NCI-H526 (cell line): ENCODE measurements at regions not wholly inside any gene's neighbourhood (a gene's known extent, or its start where the extent isn't known, plus 50 kb on each side); places are given as distances from the start of the nearest gene placed in this dataset.

Source experiments
- DNase-seq, 2 experiments: peaks; one replicate each; lab custom pipeline; 2025; lab: John Stamatoyannopoulos, UW

DNA sequence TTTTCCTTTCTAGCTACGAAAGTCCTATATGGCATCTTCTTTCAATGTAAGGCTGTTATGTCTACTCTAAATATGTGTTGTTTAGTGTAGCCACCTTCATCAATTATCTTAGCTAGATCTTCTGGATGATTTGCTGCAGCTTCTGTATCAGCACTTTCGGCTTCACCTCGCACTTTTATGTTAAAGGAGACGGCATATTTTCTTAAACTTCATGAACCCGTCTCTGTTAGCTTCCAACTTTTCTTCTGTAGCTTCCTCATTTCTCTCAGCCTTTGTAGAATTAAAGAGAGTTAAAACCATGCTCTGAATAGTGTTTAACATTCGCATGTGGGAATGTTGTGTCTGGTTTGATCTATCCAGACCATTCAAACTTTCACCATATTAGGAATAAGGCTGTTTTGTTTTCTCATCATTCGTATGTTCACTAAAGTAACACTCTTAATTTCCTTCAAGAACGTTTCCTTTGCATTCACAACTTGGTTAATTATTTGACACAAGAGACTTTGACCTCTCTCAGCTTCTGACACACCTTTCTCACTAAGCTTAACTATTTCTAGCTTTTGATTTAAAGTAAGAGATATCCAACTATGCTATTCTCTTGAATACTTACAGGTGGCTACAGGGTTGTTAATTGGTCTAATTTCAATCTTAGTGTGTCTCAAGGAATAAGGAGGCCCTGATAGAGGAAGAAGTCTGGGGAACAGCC lies 476.8 kb downstream of the GABRG1 start:
- no peak for DNase-seq

GRCh38 chr4:45640281-45640680 lies 483.6 kb downstream of the GABRG1 start:
- DNase-seq = no peak

- DNase-seq = no peak
These were observed 485.2 kb downstream of the GABRG1 start for GRCh38 chr4:45638641-45639040.

DNA sequence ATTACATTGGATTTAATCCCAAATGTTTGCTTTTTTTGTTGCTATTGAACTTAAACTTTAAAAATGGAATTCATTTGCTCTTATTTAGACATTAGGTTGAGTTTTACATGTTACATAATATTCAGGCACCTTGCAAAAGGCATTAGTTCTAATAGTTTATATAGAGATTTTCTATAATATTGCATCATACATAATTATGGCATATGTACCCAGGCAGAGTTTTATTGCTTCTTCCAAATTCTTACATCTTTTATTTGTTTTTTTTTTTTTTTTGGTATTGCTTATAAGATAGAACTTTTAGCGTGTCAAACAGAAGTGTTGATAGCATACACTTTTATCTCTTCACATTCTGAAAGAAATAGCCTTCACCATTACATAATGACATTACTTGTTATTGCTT lies 487.7 kb downstream of the GABRG1 start:
- no peak for DNase-seq

GRCh38 chr4:45629717-45630116 lies 494.1 kb downstream of the GABRG1 start:
- no peak for DNase-seq

GRCh38 chr4:45621971-45622370 lies 501.9 kb downstream of the GABRG1 start:
- no peak for DNase-seq

DNA sequence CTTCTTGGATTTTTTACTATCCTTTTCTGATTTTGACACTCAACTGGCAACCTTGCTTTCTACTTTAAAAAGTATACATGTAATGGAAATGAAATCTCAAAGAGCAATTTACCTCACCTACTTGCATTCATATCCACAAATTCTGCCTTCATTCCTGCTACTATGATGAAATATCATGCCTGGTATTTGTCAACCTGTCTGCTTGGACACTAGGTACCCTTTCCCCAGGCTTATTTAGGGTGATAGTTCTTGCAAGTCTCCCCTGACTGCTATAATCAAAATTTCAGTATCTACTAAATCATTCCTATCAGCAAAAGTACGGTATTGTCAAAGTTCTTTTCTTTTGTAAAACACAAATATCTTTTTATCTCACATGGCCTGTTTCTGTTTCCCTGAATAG lies 503.0 kb downstream of the GABRG1 start:
- DNase-seq = no peak

- no peak for DNase-seq
These were observed 527.3 kb downstream of the GABRG1 start for GRCh38 chr4:45596379-45597101.

- DNase-seq = no peak
These were observed 543.5 kb downstream of the GABRG1 start for GRCh38 chr4:45580334-45580733.

GRCh38 chr4:45578874-45579273 lies 545.0 kb downstream of the GABRG1 start:
- no peak for DNase-seq

DNA sequence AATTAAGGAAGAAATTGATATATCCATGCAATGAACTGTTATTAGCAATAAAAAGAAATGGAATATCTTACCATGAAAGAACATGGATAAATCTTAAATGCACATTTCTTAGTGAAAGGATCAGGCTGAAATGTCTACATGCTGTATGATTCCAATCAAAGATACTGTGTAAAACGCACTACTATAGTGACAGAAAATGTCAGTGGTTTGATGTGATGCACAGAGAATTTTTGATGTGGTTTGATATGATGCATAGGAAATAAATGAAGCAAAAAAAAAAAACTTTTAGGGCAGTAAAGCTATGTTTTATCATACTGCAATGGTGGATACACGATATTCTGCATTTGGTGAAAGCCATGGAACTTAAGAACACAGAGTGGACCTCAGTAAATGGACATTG lies 547.6 kb downstream of the GABRG1 start:
- DNase-seq = no peak

DNA sequence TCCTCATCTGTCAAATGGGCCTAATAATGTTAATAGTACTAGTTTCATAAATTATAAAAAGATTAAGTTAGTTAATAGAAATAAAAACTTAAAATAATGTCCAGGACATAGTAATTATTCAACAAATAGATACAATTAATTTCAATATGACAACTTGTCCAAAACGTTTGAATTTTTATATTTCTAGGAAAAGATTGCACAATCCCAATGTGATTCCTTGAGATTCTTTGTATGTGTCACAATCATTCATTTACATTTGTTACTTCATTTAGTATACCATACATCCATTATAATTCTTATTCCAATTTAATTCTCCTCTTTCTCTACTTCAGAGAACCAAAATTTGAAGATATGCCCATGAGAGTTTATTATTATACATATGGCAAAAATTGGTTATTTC lies 554.2 kb downstream of the GABRG1 start:
- DNase-seq = no peak

- no peak for DNase-seq
These were observed 555.2 kb downstream of the GABRG1 start for GRCh38 chr4:45568694-45569093.

DNA sequence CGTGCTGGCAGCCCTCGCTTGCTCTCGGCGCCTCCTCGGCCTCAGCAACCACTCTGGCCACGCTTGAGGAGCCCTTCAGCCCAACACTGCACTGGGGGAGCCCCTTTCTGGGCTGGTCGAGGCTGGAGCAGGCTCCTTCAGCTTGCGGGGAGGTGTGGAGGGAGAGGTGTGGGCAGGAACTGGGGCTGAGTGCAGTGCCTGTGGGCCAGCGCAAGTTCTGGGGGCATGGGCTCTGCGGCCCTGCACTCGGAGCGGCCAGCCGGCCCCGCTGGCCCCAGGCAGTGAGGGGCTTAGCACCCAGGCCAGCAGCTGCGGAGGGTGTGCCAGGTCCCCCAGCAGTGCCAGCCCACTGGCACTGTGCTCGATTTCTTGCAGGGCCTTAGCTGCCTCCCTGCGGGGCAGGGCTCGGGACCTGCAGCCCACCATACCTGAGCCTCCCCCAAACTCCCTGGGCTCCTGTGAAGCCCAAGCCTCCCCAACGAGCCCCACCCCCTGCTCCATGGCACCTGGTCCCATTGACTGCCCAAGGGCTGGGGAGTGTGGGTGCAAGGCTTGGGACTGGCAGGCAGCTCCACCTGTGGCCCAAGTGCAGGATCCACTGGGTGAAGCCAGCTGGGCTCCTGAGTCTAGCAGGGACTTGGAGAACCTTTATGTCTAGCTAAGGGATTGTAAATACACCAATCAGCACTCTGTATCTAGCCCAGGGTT lies 556.8 kb downstream of the GABRG1 start:
- no peak for DNase-seq

DNA sequence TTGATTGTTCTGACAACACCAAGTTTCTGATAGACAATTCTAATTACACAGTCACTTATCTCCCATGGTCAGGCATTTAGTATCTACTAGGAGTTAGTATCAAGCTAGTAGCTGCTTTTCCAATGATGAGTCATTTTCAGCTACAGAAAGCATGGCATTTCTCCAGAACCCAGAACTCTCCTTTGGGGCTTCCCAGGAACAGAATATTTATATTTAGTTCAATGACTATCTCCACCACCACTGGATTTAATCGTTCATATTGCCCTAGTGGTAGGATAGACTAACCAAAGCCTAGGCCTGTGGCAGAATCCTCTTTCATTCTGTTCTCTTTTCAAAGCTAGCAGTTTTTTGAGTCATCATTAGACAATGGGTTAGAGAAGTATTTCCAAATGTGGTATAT lies 569.4 kb downstream of the GABRG1 start:
- no peak for DNase-seq

DNA sequence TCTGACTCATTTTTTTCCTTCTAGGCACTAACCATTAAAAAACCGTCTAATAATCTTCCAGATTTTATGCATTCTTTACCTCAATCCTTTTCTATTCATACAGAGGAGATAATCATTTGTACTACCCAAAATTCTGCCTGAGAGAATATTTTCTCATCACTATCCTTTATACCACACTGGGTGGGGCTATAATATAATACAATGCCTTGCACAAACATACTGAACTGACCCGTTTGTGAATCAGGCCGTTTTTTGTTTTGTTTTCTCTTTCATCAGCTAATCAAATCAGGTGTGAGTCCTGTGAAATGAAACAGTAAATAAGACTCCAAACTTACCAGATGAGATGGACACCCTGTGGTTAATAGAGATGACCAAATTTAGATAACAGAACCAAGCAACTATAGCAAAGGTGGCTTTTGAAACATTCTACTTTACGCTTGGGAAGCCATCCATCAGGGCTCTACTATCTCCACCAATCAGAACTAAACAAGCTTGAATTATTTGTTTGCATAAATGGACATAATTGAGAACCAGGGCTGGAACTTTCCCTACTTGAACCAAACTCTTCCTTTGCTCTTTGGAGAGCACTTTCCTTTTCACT lies 573.0 kb downstream of the GABRG1 start:
- no peak for DNase-seq

DNA sequence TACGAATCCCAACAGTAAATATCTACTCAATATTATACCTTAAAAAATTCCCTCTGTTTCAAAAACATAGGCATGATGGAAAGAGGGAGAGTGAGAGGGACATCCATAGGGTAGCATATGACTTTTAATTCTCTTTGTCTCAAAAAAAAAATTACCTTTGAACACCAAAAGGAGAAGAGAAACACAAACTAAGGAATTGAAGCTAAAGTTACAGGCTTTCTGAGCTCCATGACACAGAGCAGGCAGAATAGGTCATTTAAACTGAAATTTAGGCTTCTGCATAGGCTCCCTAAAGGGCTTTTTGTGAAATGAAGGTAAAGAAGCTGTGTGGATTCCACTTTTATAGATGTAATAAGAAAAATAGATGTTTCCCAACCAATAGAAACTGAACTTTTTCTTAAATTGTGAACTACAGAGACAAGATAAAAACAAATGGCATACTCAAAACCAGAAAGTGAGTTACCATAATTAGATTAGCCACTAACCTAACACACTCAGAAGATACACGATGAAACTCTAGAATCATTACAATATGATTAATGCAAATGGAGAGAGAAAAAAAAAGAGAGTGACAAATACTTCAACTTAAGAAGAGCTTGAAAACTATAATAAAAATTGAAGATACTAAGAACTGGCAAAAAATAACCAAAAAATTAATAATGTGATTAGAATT lies 584.6 kb downstream of the GABRG1 start:
- no peak for DNase-seq

DNA sequence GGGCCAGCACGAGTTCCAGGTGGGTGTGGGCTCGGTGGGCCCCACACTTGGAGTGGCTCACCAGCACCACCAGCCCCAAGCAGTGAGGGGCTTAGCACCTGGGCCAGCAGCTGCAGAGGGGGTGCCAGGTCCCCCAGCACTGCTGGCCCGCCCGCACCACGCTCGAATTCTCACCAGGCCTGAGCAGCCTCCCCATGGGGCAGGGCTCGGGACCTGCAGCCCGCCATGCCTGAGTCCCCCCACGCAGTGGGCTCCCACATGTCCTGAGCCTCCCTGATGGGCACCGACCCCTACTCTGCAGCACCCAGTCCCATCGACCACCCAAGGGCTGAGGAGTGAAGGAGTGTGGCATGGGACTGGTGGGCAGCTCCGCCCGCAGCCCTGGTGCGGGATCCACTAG lies 593.4 kb downstream of the GABRG1 start:
- DNase-seq = no peak

DNA sequence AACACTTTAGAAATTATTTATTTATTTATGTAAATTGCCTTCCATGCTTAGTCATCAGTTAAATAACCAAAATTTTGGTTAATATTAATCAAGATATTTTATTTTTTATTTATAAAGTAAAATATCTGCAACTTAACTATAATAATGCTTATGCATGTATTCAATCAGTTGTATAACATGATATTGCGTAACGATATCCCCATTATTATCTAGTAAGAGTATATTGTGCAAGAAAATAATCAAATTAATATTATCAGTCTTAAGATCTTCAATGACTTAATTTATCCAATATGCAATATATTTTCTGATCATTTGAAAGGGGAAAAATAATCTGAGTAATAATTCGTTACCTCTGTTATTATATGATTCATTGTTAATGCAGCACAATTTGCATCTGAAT lies 596.7 kb downstream of the GABRG1 start:
- DNase-seq = no peak

DNA sequence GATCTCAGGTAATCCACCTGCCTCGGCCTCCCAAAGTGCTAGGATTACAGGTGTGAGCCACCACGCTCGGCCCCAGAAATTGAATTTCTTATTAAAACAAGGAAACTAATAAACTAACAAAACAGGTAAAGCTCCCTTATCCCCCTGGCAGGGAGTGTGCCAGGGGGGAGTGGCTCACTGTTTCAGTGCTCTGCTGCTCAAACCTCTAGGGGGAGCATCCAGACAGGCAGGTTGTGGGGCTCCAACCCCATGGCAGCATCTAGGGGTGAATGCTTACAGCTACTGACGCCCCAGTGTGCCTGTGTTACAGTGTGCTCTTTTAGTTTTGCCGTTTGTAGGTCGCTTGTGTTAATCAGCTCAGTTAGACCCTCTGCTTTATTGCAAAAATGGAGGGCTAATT lies 605.0 kb downstream of the GABRG1 start:
- no peak for DNase-seq

- DNase-seq = no peak
These were observed 621.4 kb downstream of the GABRG1 start for GRCh38 chr4:45502471-45502870.

DNA sequence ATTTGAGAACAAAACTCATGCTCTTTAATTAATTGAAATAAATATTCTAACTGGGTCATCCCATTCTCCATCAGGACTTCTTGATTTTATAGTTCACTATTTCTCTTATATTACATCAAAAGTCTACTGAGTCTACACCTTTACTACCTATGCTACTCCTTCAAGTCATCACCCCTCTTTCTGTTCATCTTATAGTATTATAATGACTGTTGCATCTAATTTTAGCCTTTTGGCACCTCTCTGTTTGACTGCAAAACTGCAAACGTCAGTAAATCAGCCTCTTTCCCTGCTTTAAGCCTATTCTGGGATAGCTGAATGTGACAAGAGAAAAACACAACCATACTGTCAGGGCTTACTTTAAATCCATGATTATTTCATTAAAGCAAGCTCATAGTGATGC lies 639.1 kb downstream of the GABRG1 start:
- DNase-seq = no peak
